HG03432 (cell line): ENCODE measurements at regions not wholly inside any gene's neighbourhood (a gene's known extent, or its start where the extent isn't known, plus 50 kb on each side); places are given as distances from the start of the nearest gene placed in this dataset.
A peak's percentile ranks its signal among the peaks of the same experiment; 100 is the strongest.

Experiments
- ATAC-seq: cut with Tn5 transposase; IDR thresholded peaks from one replicate; pipeline ENCODE4 v1.9.1; 2021; ENCODE audit warnings: mild to moderate bottlenecking, moderate library complexity; ENCODE audit not compliant: unreplicated experiment

DNA sequence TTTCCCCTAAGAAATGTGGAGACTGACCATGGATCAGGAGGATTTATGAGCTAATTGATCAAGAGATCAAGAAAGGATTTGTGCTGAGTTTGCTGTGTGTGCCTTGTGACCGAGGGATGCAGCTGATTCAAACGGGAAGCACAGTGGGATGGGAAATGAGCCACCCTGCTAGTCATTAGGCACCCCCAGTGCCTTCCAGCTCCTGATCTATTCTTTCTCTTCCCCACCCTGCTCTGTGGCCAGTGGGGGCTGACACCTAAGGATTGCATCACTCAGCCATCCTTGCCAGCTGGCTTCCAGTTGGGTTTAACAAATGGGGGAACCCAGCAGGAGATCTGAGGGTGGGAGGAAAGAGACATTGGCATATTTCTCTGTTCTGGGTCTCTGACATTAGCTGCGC is 132.2 kb upstream of the CXCR4 start:
- no peak for ATAC-seq

DNA sequence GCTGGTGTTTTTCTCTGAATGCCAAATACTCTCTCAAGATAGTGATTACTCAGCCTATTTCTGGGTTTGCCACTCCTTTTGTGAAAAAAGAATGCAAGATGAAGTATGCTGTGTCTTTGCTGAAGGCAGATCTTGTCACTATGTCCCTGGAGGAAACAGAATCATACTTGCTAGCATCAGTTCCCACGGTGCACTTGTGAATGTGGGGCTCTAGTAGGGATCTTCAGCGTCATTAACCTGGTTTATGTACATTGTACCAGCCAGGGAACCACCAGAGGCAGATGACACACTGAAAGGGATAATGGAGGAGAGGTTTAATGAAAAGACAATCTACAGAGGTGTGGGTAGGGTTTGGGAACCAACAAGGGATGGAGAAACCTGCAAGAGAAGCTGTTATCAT is 131.0 kb upstream of the CXCR4 start:
- ATAC-seq, result no peak

DNA sequence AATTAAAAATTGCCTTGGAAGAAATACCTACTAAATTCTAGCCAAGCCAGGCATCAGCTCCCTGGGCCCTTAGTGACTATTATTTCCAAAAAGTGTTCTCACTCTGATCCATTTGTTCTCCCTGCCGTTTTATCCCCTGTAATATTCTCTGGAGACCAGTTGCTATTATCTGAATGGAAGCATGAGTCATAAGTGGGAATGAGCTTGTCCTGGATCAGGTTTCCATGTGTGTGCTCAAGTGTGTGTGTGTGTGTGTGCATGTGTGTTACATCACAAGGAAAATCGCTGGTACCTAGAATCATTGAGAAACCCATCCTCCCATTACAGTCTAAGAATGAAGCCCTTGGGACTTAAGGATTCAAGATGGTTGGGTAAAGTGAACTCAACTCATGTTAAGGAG is 130.3 kb upstream of the CXCR4 start:
- ATAC-seq, result no peak

DNA sequence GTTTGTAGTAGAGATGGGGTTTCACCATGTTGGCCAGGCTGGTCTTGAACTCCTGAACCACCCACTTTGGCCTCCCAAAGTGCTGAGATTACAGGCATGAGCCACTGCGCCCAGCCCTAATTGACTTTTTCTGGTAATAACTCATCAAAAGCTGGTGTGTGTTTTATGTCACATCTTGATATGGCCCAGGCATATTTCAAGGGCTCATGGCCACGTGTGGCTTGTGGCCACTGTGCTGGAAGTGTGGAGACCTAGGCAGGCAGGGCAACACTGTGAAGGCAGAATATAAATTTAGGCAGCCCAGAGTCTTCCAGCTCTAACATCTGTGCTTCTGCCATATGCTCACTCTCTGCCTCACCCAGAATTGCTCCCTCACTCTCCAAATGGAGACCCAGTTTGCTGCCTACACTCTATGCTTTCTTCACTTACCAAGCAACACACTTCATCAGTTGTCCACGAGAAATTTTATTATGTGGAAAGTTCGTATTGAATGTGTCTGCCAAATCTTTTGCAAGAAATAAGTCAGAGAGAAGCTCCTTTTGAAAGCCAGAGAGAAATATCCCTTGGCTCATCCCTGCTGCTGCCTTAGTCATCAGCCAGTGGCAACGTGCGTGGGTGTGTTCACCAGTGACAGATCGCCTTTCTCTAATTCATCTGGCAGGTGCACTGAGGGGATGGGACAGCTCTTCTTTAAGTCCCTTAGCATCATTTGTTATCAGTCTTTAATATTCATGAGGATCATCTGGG is 129.4 kb upstream of the CXCR4 start:
- ATAC-seq, result no peak

DNA sequence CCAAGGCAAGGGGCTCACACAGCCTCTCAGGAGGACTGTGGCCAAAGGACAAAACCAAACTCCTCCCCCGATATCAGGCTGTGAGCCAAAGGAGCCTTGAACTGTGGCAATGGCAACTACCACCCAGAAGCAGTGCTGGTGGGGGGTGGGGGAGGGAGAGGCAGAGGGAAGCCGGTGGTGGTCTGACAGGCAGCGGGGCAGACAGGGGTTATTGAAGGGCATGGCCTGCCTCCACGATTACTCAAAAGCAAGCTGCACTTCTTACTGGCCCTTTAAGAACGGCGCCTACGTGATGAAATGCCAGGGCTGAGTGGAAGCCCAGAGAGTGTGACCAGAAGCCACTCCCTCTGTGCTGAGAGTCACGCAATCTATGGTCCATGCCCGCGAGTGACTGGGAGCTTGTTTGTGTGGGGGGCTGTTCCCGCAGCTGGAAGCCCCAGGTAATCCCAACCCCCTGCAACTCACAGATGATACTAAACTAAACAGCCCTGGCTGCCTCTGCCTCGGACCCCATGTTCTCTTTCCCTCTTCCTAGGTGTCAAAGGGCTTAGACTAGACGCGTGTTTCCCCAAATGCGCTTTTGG is 128.2 kb upstream of the CXCR4 start:
- peak; percentile 77 for ATAC-seq

DNA sequence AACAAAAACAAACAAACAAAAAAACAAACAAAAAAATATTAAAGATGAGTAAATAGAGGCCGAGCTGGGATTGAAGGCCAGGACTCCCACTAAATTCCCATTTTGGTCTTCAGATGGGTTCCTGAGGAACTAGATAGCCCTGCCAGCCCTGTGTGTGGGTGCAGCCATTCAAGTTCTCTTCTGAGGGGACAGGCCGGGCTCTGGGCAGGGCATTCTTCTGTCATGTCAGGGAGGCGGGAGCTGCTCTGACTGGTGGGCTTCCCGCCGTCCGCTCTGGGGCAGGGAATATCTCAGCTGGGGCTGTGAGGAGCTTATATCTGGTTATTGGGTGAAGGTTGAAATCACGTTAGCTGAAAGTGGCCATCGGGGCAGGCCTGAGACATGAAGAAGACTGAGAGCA is 127.3 kb upstream of the CXCR4 start:
- ATAC-seq, result no peak

DNA sequence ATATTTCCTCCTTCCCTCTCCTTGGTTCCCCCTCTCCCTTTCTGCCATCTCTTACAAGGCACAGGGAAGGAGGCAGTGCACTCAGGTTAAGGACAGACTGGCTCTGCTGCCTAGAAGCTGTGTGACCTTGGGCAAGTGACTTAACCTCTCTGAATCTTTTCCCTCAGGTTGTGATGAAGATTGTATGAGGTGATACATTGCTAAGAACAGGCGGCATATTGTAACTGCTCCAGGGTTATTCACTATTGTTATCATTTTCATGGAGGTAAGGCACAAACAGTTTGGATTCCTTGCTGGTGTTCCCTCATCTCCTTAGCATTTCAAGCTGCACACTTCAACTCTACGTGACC is 126.6 kb upstream of the CXCR4 start:
- ATAC-seq, result no peak

DNA sequence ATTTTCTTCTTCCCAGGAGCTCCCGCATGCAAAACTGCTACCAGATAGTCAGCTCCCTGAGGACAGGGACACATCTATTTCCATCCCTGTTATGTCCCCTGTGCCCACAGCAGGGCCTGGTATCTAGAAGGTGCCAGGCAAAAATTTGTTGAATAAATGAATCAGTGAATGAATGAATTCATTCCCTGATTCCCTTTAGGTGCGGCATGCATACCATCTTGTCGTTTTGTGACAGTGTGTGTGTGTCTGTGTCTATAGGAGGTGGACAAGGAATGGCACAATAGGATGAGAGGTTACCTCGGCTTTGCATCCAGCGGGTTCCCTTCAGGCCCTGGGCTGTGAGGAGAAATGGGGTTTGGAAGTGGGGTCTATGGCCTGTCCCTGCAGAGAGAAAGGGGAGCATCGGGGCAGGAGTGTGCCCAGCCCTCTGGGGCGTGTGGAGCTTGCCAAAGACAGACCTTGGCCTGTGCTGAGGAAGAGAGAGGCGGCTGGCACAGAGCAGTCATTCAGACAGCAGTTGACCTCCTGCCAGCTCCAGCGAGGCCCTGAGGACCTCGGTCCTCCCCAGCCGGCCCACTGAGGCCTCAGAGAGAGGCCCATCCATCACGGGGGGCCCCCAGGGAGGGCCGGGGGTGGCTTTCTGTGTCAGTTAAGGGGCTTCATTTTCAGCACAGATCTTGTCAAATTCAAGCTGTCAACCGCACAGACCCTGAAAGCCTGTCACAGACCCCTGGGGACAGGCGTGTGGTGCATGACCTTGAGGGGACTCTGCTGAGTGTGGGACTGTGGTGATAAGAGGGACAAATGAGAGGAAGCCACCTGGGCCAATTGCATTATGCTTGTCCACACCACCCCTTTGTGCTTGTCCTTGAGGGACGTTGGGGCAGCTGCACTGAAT is 125.9 kb upstream of the CXCR4 start:
- ATAC-seq, result no peak

DNA sequence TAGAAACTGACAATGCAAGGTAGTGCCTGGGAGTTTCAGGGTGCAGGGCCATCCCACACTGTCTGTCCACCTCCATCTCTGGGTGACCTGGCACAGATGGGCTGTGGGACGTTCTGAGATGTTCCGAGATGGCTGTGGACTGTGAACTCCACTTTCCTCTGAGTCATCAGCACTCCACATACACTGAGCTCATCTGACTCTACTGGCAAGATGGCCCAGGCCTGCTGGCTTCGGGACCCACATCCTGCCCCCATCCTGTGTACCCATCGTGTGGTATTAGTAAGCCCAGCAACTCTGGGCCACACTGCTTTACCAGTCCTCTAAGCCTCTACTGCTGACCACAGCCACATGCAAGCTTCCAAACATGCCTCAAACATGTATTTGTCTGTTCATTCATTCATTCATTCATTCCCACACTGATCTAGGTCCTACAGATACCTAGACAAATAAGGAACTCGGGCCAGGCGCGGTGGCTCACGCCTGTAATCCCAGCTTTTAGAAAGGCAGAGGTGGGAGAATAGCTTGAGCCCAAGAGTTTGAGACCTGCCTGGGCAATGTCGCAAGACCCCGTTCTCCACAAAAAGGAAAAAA is 124.8 kb upstream of the CXCR4 start:
- ATAC-seq, result no peak

DNA sequence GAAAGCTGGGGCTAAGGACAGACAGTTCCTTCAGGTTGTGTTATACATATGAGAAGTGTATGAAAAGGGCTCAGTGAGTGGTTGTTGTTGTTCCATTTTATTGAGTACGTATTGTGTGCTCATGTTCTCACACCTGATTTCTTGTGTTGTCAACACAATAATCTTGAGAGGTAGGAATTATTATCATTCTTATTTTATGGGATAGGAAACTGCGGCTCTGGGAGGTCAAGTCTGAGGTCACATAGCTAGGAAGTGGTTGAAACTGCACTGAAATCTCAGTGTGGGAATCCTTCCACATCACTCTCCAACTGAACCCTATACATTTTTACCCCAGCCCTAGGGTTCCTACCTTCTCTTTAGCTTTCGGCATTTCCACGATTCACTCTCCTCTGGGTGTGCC is 124.2 kb upstream of the CXCR4 start:
- no peak for ATAC-seq

DNA sequence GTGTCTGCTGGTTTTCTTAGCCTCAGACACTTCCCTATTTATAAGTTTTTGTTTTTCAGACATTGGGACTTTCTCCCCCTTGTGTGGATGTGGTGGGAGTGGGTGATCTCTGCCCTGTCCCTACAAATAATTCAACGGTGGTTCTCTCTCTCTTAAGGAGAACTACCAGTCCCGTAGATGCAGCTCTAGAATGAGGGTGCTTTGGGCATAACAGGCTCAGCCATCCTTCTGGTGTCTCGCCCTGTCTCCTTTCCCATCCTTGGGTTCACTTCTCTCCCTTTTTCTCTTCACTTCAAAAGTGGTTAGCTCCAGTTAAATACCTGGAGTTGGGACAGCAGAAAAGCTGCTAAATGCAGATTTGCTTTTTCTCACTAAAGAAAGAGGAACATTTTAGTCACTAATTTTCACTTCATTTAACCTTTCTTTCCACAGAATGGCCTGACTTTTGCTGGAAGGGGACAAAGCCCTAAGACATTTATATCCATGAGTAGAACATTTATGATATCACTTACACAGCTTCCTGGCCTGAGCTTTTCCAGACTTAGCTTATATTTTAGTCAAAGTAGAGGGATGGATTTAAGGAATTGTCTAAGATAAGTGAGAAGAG is 121.2 kb upstream of the CXCR4 start:
- ATAC-seq, result no peak

DNA sequence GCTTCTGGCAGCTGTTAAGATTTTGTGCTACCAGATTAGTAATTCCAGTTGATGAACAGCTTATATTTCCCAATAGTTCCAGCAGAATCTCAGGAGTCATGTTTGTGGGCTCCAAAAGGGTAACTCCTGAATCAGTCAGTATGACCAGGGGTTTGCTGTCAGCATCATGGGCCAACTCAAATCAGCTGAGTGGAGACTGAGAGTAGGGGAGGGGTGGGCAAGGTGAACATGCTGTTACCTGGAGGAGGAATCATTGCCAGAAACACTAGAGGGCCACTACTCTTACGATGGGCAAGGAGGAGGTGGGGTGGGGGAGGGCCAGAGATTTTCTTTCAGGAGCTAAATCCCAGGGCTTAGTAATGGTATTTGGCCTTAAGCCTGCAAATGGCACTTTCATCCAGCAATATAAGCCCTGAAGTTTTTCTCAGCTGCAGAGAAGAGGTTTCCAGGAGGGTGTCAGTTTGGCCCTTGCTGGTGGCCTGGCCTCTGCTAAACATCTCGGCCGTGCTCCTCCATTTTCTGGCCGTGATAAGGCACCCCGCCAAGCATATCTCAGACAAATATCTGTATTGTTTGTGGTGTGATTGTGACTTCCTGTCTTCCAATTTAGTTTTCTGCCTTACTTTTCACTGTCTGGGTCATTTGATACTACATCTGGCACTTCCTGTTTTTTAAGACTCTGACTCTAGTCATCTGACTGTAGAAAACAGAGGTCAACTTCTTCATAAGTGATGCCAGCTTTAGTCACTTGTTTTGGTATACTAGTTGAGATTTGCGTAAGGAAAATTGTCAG is 120.5 kb upstream of the CXCR4 start:
- peak; percentile 91 for ATAC-seq

DNA sequence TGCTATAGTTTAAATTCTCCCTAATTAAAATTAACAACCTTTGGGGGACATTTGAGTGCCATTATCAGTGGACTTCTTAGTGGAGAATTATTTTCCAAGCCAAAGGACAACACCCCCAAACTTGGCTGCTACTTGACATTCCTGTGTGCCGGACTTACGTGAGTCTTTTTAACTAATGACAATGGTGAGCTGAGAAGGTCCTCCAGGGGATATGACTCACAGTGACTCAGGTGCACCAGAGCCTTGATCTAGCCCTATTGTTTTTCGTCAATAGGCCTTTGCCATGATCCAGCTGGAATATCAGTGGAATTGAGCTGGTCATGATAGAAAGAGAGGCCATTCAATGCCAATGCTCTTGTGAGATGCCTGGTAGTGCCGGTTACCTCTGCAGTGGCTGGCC is 118.1 kb upstream of the CXCR4 start:
- ATAC-seq, result no peak

DNA sequence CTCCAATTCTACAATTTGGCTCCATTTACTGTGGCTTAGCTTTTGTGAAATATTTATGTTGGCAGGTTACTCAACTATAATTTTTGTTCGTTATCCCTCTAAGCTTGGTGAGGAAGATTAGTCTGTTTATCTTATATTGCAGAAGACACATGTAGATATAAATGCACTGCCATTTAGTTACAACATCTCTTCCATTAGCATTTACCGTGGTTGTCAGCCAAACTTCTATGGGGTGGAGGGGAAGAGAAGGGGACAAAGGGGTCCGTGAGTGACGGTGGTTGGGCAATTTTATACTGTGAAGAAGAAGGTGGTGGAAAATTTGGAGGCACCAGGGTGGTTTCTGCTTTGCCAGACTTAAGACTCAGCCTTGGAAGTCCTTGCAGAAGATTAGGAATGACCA is 117.6 kb upstream of the CXCR4 start:
- no peak for ATAC-seq

DNA sequence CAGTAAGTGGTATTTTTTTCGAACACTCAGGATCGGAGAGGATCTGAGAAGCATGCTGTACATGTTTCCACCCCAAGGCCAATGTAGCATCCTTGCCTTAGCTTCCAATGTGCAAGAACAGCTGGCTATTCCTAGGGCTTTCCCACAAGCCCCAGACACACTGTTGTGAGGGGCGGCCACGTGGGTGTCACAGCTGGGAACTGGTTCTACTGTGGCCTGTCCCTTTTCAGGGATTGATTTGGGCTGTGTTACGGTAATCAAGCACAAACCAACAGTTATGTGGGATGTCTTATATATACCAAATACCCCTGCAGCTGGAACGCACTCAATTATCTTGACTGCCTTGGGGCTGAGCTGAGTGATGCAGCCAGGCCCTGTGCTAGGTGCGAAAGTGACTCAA is 116.3 kb upstream of the CXCR4 start:
- no peak for ATAC-seq

DNA sequence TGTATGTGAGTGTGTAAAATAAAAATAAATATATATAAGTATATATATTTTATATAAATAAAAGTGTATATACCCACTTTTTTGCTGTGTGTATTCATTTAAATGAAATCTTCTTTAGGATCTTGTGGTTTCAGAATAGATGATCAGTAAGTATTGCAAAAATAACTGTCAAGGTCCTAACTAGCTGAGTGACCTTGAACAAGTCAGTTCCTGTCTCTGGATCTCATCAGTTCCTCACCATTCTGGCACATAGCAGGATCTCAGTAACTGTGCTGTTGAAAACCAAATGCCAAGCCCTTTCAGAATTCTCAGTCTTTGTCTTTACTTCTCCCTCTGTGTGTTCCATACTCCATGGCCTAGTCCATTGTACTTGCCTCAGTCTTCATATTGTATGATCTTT is 115.3 kb upstream of the CXCR4 start:
- ATAC-seq, result no peak

DNA sequence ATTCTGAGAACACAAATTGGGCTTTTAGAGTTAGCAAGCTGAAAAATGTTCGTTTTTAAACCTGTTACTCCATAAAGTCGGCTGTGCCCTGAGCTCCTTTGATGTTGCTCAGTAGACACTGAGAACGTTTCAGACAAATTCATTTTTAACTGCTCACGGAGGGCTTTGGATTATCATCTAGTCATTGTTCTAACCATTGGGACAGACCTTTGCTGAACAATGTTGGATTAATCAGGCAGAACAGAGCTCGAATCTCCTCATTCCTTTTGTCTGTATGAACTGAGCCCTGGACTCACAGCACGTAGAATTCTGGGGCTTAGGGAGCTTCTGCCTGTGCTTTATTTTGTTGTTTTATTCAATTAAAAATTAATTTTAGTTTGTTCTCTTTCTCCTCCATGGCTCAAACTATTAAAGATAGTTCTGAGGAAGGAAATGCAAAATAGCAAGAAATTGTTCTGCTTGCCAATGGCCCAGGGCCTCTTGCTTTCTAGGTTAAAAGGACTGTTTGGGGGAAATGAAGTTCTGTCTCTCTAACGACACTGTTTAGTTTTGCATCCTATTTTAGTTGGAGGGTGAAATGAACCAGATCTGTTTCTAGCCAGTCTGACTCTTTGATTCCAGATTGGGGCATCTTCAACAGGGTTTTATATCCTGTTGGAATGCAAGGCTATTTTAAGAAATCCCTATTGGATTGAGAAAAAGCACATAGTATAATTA is 114.7 kb upstream of the CXCR4 start:
- no peak for ATAC-seq

DNA sequence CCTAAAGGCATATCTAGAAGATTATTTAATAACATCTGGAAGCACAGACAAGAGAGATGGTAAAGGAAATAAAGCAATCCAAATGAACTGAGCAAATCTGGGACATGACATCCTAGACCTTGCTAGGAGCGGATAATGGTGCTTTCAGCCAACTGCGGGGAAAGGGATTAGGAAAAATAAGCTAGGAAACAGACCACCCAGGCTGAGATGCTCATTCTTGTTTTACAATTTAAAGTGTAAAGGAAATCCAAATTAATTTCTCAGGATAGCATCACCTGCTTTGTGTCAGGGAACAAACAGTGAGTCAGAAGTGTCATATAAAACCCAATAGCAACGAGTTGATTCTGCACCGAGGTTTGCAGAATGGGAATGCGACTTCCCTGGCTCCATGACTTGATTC is 112.5 kb upstream of the CXCR4 start:
- ATAC-seq, result no peak

DNA sequence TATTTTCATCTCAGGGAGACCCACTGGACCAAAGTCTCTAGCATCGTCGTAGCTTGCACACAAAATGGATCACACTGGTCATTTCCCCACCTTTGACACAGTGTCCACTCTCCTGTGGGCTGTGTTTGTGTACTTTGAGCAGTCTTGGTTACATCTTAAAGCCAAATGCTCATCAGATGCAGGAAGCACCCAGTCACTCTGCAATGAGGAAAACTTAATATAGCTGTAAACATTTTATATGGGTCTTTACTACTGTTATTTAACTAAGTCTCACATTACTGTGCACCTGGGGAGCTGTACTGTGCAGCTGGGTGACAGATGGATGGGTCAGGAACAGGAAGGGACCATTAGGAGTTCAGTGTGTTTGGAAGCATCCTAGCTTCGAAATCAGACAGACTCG is 109.0 kb upstream of the CXCR4 start:
- ATAC-seq, result no peak
